A673 (cell line): ENCODE measurements at regions not wholly inside any gene's neighbourhood (a gene's known extent, or its start where the extent isn't known, plus 50 kb on each side); places are given as distances from the start of the nearest gene placed in this dataset.

Experiments used
- EZH2 ChIP-seq: fragments of 200-600 bp; sonication (generic); IDR thresholded peaks from 2 replicates; pipeline ENCODE4 v1.6.1; 2017; ENCODE audit warnings: borderline replicate concordance, low read depth, mild to moderate bottlenecking, mixed read lengths, antibody characterized with exemption, low read length; ENCODE audit not compliant: poor library complexity, severe bottlenecking
- TF ChIP-seq, protein P1 (sequence below): fragments of 300-800, 200-600 bp; sonication (generic); conservative IDR thresholded peaks from 2 replicates; pipeline ENCODE4 v1.5.1; 2017; ENCODE audit warnings: low read depth, mild to moderate bottlenecking, antibody characterized with exemption, low read length, moderate library complexity, mixed read lengths

DNA sequence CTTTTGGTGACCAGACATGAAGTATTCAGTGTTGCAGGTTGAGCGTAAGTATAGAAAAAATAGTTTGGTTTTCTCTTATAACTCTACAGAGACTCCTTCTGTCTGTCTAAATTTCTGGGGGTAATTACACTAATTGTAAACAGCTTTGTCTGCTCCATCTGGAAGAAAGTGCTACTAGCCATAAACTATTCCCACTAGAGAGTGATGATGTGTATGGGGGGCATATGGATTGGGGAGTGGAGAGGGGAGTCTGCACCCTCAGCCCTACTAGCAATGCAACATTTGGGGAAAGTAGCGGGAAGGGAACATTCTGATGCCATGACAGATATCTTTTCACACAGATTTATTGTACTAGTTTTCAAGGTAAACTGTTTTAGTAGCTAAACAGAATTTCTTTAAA is 549.7 kb downstream of the TRIML1 start:
- TF ChIP-seq, protein P1, sequence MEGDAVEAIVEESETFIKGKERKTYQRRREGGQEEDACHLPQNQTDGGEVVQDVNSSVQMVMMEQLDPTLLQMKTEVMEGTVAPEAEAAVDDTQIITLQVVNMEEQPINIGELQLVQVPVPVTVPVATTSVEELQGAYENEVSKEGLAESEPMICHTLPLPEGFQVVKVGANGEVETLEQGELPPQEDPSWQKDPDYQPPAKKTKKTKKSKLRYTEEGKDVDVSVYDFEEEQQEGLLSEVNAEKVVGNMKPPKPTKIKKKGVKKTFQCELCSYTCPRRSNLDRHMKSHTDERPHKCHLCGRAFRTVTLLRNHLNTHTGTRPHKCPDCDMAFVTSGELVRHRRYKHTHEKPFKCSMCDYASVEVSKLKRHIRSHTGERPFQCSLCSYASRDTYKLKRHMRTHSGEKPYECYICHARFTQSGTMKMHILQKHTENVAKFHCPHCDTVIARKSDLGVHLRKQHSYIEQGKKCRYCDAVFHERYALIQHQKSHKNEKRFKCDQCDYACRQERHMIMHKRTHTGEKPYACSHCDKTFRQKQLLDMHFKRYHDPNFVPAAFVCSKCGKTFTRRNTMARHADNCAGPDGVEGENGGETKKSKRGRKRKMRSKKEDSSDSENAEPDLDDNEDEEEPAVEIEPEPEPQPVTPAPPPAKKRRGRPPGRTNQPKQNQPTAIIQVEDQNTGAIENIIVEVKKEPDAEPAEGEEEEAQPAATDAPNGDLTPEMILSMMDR = no peak
- no peak for TF ChIP-seq EZH2
